ENCODE measurements at regions not wholly inside any gene's neighbourhood (a gene's known extent, or its start where the extent isn't known, plus 50 kb on each side); places are given as distances from the start of the nearest gene placed in this dataset.

DNA sequence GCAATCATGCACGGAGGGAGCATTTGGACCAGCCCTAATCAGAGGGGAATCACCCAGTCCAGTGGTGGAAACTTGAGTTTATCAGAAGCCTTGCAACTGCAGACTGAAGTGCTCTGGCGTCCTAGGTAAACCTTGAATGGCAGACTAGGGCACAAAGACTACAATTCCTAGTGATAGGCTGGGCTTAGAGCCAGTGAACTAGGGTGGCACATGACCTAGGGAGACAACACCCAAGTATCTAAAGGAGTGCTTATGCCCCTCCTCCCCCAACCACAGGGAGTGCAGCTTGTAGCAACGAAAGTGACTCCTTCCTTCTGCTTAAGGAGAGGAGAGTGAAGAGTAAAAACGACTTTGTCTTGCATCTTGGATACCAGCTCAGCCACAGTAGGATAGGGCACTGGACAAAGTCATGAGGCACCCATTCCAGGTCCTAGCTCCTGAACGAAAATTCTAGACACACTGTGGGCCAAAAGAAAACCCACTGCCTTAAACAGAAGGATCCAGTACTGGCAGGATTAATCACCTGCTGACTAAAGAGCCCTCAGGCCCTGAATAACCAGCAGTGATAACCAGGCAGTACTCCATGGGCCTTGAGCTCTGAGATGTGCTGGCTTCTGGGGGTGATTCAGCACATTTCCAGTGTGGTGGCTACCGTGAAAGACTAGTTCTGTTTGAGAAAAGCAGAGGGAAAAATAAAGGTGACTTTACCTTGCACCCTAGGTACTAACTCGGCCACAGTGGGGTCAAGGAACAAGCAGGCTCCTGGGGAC is 58.7 kb upstream of the STARD8 start:
- ChIA-PET POLR2A (ENCODE audit: low non-redundant PET) (interaction anchor here (0.7 kb wide), 1 partner anchor 10 kb away, joined by 4 read pairs; no protein-coding TSS in a partner anchor), CTCF (no interaction called here)
- intact Hi-C loops (cut with micrococcal nuclease; ENCODE audit: unreplicated experiment): no loop called here
- no peaks in the 10 kb centered on the region for H3K36me3 ChIP-seq (ENCODE audit: insufficient read depth, low read length, poor library complexity, severe bottlenecking)
- no peaks in the 10 kb centered on the region for H3K4me1 ChIP-seq (ENCODE audit: insufficient read depth, low read length, poor library complexity, severe bottlenecking)
- H3K4me3 ChIP-seq (ENCODE audit: low read depth, low read length, poor library complexity, severe bottlenecking): no peak overlapping the region
- no TSS peak for BruUV-seq (replicated peaks)
- no peak for DNase-seq (ENCODE audit: low spot score)
- H3K27me3 ChIP-seq (replicated peaks; ENCODE audit: insufficient read depth, low read depth, low read length, poor library complexity): no peaks in the 10 kb centered on the region
- no peaks in the 10 kb centered on the region for H3K9me3 ChIP-seq (ENCODE audit: low read depth, low read length, poor library complexity, severe bottlenecking)
- no peak for TF ChIP-seq EZH2 (IDR thresholded peaks at IDR 0.05; ENCODE audit: borderline replicate concordance, low read depth, low read length, poor library complexity, severe bottlenecking)
- no peak for TF ChIP-seq CTCF (conservative IDR thresholded peaks at IDR 0.05; ENCODE audit: low read depth, low read length)
- H3K27ac ChIP-seq (ENCODE audit: low read depth, low read length, poor library complexity, severe bottlenecking): no peak overlapping the region

DNA sequence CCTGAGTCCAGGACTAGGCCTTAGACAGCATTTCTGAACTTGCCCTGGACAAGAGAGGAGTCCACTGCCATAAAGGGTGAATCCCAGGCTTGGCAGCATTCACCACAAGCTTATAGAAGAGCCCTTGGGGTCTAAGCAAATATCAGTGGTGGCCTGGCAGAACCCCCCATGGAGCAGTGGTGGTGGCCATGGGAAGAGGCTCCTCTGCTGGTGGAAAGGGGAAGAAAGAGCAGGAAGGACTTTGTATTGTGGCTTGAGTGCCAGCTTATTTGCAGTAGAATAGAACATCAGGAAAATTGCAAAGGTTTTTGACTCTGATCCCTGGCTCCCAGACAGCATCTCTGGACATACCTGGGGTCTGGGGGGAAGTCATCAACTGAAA is 58.1 kb upstream of the STARD8 start:
- Histone ChIP-seq H3K27ac (ENCODE audit: low read depth, low read length, poor library complexity, severe bottlenecking) (no peak overlapping the region), H3K4me1 (ENCODE audit: insufficient read depth, low read length, poor library complexity, severe bottlenecking) (no peaks in the 10 kb centered on the region), H3K9me3 (ENCODE audit: low read depth, low read length, poor library complexity, severe bottlenecking) (no peaks in the 10 kb centered on the region), H3K36me3 (ENCODE audit: insufficient read depth, low read length, poor library complexity, severe bottlenecking) (no peaks in the 10 kb centered on the region), H3K27me3 (replicated peaks; ENCODE audit: insufficient read depth, low read depth, low read length, poor library complexity) (no peaks in the 10 kb centered on the region), H3K4me3 (ENCODE audit: low read depth, low read length, poor library complexity, severe bottlenecking) (no peak overlapping the region)
- ChIA-PET CTCF (no interaction called here), POLR2A (ENCODE audit: low non-redundant PET) (no interaction called here)
- intact Hi-C loops (cut with micrococcal nuclease; ENCODE audit: unreplicated experiment): no loop called here
- BruUV-seq (replicated peaks): no TSS peak
- TF ChIP-seq CTCF (conservative IDR thresholded peaks at IDR 0.05; ENCODE audit: low read depth, low read length): no peak
- TF ChIP-seq EZH2 (IDR thresholded peaks at IDR 0.05; ENCODE audit: borderline replicate concordance, low read depth, low read length, poor library complexity, severe bottlenecking): no peak
- DNase-seq (ENCODE audit: low spot score): no peak

DNA sequence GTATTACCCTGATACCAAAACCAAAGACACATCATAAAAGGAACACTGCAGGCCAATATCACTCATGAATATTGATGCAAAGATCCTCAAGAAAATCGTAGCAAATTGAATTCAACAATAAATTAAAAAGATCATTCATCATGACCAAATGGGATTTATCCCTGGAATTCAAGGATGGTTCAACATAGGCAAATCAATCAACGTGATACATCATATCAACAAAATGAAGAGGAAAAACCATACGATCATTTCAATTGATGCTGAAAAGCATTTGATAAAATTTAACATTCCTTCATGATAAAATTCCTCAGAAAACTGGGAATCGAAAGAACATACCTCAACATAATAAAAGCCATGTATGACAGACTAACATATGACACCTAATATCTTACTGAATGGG is 52.7 kb upstream of the STARD8 start:
- no peak for TF ChIP-seq CTCF (conservative IDR thresholded peaks at IDR 0.05; ENCODE audit: low read depth, low read length)
- no peak for TF ChIP-seq EZH2 (IDR thresholded peaks at IDR 0.05; ENCODE audit: borderline replicate concordance, low read depth, low read length, poor library complexity, severe bottlenecking)
- POLR2A ChIA-PET (ENCODE audit: low non-redundant PET): interaction anchor here (0.6 kb wide), 1 partner anchor 57 kb away, joined by 4 read pairs; no protein-coding TSS in a partner anchor
- H3K36me3 ChIP-seq (ENCODE audit: insufficient read depth, low read length, poor library complexity, severe bottlenecking): no peaks in the 10 kb centered on the region
- no peak for DNase-seq (ENCODE audit: low spot score)
- no peaks in the 10 kb centered on the region for H3K27me3 ChIP-seq (replicated peaks; ENCODE audit: insufficient read depth, low read depth, low read length, poor library complexity)
- BruUV-seq (replicated peaks): no TSS peak
- H3K27ac ChIP-seq (ENCODE audit: low read depth, low read length, poor library complexity, severe bottlenecking): no peak overlapping the region
- H3K4me1 ChIP-seq (ENCODE audit: insufficient read depth, low read length, poor library complexity, severe bottlenecking): no peaks in the 10 kb centered on the region
- H3K9me3 ChIP-seq (ENCODE audit: low read depth, low read length, poor library complexity, severe bottlenecking): peaks cover 6% of the 10 kb centered on the region
- intact Hi-C loops (cut with micrococcal nuclease; ENCODE audit: unreplicated experiment): no loop called here
- no peak overlapping the region for H3K4me3 ChIP-seq (ENCODE audit: low read depth, low read length, poor library complexity, severe bottlenecking)
- CTCF ChIA-PET: no interaction called here

Data from A673 (cell line).